Eye (tissue), 1 donor: ENCODE measurements at regions not wholly inside any gene's neighbourhood (a gene's known extent, or its start where the extent isn't known, plus 50 kb on each side); places are given as distances from the start of the nearest gene placed in this dataset.

Experiments
- DNase-seq: peaks from one replicate; pipeline ENCODE4 v3.0.0-alpha.2; 2015

- no peak for DNase-seq
These were observed 548.9 kb upstream of the FZD8 start for GRCh38 chr10:36191009-36191408.

GRCh38 chr10:36188461-36188860 is 546.4 kb upstream of the FZD8 start:
- no peak for DNase-seq

GRCh38 chr10:36188080-36188453 is 546.0 kb upstream of the FZD8 start:
- no peak for DNase-seq

GRCh38 chr10:36187380-36188079 is 545.4 kb upstream of the FZD8 start:
- DNase-seq, result no peak

GRCh38 chr10:36185097-36185496 is 543.0 kb upstream of the FZD8 start:
- peak; percentile 56 for DNase-seq

- DNase-seq, result no peak
These were observed 541.6 kb upstream of the FZD8 start for GRCh38 chr10:36183726-36184125.

GRCh38 chr10:36183056-36183455 is 541.0 kb upstream of the FZD8 start:
- no peak for DNase-seq

- DNase-seq, result no peak
These were observed 540.5 kb upstream of the FZD8 start for GRCh38 chr10:36182606-36183005.

- DNase-seq, result no peak
These were observed 540.1 kb upstream of the FZD8 start for GRCh38 chr10:36182179-36182566.

GRCh38 chr10:36181426-36182178 is 539.5 kb upstream of the FZD8 start:
- DNase-seq, result no peak

GRCh38 chr10:36178616-36179015 is 536.5 kb upstream of the FZD8 start:
- DNase-seq, result no peak

- no peak for DNase-seq
These were observed 535.0 kb upstream of the FZD8 start for GRCh38 chr10:36177071-36177470.

GRCh38 chr10:36175954-36176353 is 533.9 kb upstream of the FZD8 start:
- no peak for DNase-seq

- DNase-seq, result no peak
These were observed 531.3 kb upstream of the FZD8 start for GRCh38 chr10:36173364-36173763.

- no peak for DNase-seq
These were observed 530.2 kb upstream of the FZD8 start for GRCh38 chr10:36171953-36172940.

GRCh38 chr10:36171556-36171952 is 529.5 kb upstream of the FZD8 start:
- DNase-seq, result no peak

GRCh38 chr10:36170943-36171501 is 528.9 kb upstream of the FZD8 start:
- no peak for DNase-seq

- DNase-seq, result no peak
These were observed 528.1 kb upstream of the FZD8 start for GRCh38 chr10:36170142-36170719.

GRCh38 chr10:36168777-36169176 is 526.7 kb upstream of the FZD8 start:
- DNase-seq, result no peak

GRCh38 chr10:36164556-36165504 is 522.7 kb upstream of the FZD8 start:
- no peak for DNase-seq

- DNase-seq, result no peak
These were observed 521.7 kb upstream of the FZD8 start for GRCh38 chr10:36163827-36164226.
